ENCODE measurements at regions not wholly inside any gene's neighbourhood (a gene's known extent, or its start where the extent isn't known, plus 50 kb on each side); places are given as distances from the start of the nearest gene placed in this dataset.

DNA sequence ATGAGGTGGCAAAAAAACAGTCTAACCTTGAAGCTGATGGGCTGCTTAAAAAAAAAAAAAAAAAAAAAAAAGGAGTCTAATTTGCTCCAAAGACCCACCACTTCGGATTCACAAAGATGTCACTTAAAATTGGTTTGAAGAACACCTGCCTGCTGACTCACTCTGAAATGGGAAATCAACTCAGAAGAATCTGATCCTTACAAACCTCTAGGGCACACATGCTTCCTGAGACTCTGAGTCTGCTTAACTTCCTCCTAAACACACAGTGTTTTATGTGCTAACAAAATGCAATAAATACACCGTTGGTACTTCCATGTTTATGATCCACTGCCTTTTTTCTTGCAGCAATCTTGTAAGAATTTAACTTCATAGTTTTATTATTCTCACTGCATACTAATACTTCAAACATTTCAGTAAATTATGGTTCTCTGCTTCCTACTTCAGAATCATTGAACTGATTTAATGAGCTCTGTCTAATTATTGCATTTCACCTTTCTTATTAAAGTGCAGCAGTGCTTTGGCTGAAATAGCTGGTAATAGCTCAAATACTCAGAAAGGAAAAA, 73.0 kb upstream of the FRMD4B start:
- Histone ChIP-seq H3K4me1 (no peaks in the 10 kb centered on the region), H3K4me3 (no peak overlapping the region), H3K27me3 (ENCODE audit: low read depth) (no peaks in the 10 kb centered on the region), H3K36me3 (replicated peaks) (no peaks in the 10 kb centered on the region), H3K9me3 (peaks cover 3% of the 10 kb centered on the region; the same call in 1 of the 2 replicates)
- no peak for DNase-seq (ENCODE audit: low spot score in 2 of 2)
- in situ Hi-C loops (cut with MboI; ENCODE audit: low sequenced_read_pairs): no loop called here

DNA sequence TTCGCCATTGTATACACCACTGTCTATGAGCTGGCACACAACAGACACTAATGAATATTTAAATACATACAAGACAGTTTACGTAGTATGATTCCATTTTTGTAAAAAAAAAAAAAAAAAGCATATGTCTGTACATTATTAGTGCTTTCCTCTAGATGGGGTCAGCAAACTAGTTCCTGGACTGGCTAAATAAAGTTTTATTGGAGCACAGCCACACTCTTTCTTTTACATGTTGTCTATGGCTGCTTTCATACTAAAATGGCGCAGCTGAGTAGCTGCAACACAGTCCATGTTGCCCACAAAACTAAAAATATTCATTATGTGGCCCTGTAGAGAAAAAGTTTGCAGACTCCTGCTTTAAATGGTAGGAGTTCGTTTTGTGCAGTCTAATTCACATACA, 70.7 kb upstream of the FRMD4B start:
- peaks cover 3% of the 10 kb centered on the region; the same call in 1 of the 2 replicates for H3K9me3 ChIP-seq
- H3K4me1 ChIP-seq: no peaks in the 10 kb centered on the region
- H3K4me3 ChIP-seq: no peak overlapping the region
- no peak for DNase-seq (ENCODE audit: low spot score in 2 of 2)
- no peaks in the 10 kb centered on the region for H3K27me3 ChIP-seq (ENCODE audit: low read depth)
- in situ Hi-C loops (cut with MboI; ENCODE audit: low sequenced_read_pairs): no loop called here
- no peaks in the 10 kb centered on the region for H3K36me3 ChIP-seq (replicated peaks)

DNA sequence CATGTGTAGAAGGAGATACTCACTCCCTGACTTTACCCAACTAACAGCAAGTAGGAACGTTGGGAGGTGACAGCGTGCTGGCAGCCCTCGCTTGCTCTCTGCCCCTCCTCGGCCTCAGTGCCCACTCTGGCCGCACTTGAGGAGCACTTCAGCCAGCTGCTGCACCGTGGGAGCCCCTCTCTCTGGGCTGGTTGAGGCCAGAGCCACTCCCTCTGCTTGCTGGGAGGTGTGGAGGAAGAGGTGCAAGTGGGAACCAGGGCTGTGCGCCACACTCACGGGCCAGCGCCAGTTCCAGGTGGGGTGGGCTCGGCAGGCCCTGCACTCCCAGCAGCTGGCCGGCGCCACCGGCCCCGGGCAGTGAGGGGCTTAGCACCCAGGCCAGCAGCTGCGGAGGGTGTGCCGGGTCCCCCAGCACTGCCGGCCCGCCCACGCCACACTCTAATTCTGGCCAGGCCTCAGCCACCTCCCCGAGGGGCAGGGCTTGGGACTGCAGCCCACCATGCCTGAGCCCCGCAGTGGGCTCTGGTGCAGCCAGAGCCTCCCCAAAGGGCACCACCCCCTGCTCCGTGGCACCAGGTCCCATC, 68.4 kb upstream of the FRMD4B start:
- in situ Hi-C loops (cut with MboI; ENCODE audit: low sequenced_read_pairs): no loop called here

DNA sequence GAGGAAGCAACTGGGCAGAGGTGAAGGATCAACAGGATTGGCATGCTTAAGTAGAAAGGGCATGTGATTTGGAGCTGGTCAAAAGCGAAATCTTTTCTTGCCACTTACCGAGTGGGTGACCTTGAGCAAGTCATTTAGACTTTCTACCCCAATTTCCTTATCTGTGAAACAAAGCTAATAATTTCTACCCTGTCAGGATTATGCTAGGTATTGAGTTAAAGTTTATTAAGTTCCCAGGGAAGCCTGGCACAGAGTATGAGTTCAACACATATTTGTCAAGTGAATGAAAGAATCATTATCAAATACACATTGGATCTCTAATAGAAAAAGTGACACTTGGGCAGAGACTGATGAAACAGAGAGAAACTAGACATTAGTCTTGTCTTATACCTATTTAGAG, 66.4 kb upstream of the FRMD4B start:
- H3K4me3 ChIP-seq: no peak overlapping the region
- DNase-seq (ENCODE audit: low spot score in 2 of 2): no peak
- H3K36me3 ChIP-seq (replicated peaks): no peaks in the 10 kb centered on the region
- peaks cover 3% of the 10 kb centered on the region; the same call in 1 of the 2 replicates for H3K9me3 ChIP-seq
- H3K27me3 ChIP-seq (ENCODE audit: low read depth): no peaks in the 10 kb centered on the region
- in situ Hi-C loops (cut with MboI; ENCODE audit: low sequenced_read_pairs): no loop called here
- no peaks in the 10 kb centered on the region for H3K4me1 ChIP-seq

More for the DNA sequence above, 68.4 kb upstream of the FRMD4B start:
- H3K27me3 ChIP-seq (ENCODE audit: low read depth): no peaks in the 10 kb centered on the region
- H3K4me1 ChIP-seq: no peaks in the 10 kb centered on the region
- peaks cover 3% of the 10 kb centered on the region; the same call in 1 of the 2 replicates for H3K9me3 ChIP-seq
- no peaks in the 10 kb centered on the region for H3K36me3 ChIP-seq (replicated peaks)
- DNase-seq (ENCODE audit: low spot score in 2 of 2): no peak
- H3K4me3 ChIP-seq: no peak overlapping the region

DNA sequence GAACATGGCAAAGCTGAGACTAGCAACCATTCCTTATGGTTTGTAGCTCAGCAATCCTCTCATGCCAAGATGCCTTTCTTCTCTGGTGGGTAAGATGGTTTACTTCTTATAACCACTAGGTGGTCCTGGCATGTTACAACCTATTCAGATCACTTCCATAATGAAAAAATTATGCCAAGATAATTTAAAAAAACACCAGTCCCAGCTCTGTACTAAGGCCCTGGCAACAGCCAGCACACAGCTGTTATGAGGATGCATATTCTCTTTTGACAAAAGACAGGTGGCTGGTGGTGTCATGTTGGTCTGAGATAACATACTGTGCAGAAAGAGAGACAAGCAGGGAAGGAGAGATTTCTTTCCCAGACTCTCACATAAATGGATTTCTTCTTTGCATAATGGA, 65.7 kb upstream of the FRMD4B start:
- in situ Hi-C loops (cut with MboI; ENCODE audit: low sequenced_read_pairs): no loop called here
- DNase-seq (ENCODE audit: low spot score in 2 of 2): no peak
- Histone ChIP-seq H3K27me3 (ENCODE audit: low read depth) (no peaks in the 10 kb centered on the region), H3K36me3 (replicated peaks) (no peaks in the 10 kb centered on the region), H3K9me3 (peaks cover 3% of the 10 kb centered on the region; the same call in 1 of the 2 replicates), H3K4me3 (no peak overlapping the region), H3K4me1 (no peaks in the 10 kb centered on the region)

DNA sequence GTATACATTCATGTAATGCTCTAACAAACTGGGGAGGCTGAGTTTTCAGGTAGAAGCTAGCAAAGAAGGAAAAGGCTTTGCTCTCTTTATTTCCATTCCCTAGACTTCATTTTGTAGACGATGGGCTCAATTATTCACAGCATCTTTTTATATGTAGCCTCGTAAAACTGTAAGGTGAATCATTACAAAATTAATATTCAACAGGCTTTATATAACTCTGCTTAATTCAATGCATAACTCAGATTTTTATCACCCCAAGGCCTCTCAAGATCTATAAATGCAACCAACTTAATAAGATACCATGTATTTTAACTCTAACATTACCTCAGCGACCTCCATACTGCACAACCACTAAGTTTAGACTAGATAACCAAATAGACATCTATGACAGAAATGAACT, 63.0 kb upstream of the FRMD4B start:
- Histone ChIP-seq H3K4me3 (no peak overlapping the region), H3K27me3 (ENCODE audit: low read depth) (no peaks in the 10 kb centered on the region), H3K36me3 (replicated peaks) (no peaks in the 10 kb centered on the region), H3K4me1 (peaks cover 5% of the 10 kb centered on the region), H3K9me3 (peaks cover 4% of the 10 kb centered on the region)
- in situ Hi-C loops (cut with MboI; ENCODE audit: low sequenced_read_pairs): no loop called here
- no peak for DNase-seq (ENCODE audit: low spot score in 2 of 2)

DNA sequence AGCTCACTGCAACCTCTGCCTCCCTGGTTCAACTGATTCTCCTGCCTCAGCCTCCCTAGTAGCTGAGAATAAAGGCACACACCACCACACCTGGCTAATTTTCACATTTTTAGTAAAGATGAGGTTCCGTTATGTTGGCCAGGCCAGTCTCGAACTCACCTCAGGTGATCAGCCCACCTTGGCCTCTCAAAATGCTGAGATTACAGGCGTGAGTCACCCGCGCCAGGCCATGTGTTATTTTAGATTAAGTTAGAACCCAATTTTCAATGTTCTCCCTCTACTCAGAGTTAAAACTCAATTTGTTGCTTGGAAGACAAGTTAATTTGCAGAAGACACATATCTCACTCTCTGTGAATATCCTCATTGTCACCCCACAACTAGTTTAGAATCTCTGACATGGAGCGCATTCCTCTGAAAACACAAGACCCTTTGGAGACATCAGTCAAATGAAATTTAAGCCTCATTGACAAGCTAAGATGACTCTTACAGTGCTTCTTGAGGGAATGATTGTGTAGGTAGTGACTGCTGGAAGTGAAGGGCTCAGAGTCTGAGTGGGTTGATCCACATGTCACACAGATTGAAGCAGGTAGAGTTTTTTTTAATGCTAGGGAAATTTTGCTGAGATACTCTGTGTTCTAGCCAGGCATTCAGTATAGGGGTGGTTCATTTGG, 60.6 kb upstream of the FRMD4B start:
- in situ Hi-C loops (cut with MboI; ENCODE audit: low sequenced_read_pairs): no loop called here
- H3K4me1 ChIP-seq: peaks cover 25% of the 10 kb centered on the region
- H3K9me3 ChIP-seq: peaks cover 4% of the 10 kb centered on the region
- H3K36me3 ChIP-seq (replicated peaks): no peaks in the 10 kb centered on the region
- H3K4me3 ChIP-seq: no peak overlapping the region
- DNase-seq (ENCODE audit: low spot score in 2 of 2): no peak
- H3K27me3 ChIP-seq (ENCODE audit: low read depth): no peaks in the 10 kb centered on the region

DNA sequence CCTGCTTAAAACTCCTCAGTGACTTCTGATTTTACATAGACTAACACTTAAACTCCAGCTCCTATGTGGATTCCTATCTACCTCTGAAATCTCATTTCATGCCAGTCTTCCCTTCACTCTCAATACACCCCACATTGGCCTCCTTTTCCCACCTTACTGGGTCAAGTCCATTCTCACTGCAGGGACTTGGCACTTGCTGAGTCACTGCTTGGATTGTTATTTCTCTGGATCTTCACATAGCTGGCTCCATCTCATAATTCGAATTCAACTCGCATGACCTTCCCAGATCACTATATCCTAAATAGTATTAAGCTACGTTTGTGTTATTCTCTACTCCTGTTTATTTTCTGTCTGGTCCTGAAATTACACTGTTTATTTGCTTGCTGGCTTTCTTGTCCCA, 59.6 kb upstream of the FRMD4B start:
- no peaks in the 10 kb centered on the region for H3K27me3 ChIP-seq (ENCODE audit: low read depth)
- H3K4me3 ChIP-seq: no peak overlapping the region
- peaks cover 4% of the 10 kb centered on the region for H3K9me3 ChIP-seq
- H3K4me1 ChIP-seq: peaks cover 25% of the 10 kb centered on the region
- H3K36me3 ChIP-seq (replicated peaks): no peaks in the 10 kb centered on the region
- no peak for DNase-seq (ENCODE audit: low spot score in 2 of 2)
- in situ Hi-C loops (cut with MboI; ENCODE audit: low sequenced_read_pairs): no loop called here

DNA sequence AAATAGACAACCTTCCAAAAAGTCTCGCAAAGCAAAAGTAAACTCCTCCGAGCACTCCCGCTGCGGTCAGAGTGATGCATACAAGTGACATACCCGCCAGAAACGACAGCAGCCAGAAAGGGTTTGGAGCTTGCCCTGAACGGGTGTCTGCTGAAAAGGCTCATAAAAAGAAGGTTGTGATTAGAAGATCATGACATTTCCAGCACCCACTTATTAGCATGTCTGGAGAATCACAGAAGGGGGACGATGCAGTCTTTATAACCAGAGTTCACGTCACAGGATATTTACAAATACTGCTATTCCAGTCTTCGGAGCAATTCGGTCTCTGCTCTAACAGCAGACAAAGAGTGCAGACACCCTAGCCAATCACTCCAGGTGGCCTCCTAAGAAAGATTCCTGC, 59.1 kb upstream of the FRMD4B start:
- H3K9me3 ChIP-seq: peaks cover 4% of the 10 kb centered on the region
- no peak overlapping the region for H3K4me3 ChIP-seq
- H3K27me3 ChIP-seq (ENCODE audit: low read depth): no peaks in the 10 kb centered on the region
- peaks cover 25% of the 10 kb centered on the region for H3K4me1 ChIP-seq
- H3K36me3 ChIP-seq (replicated peaks): no peaks in the 10 kb centered on the region
- in situ Hi-C loops (cut with MboI; ENCODE audit: low sequenced_read_pairs): no loop called here
- DNase-seq (ENCODE audit: low spot score in 2 of 2): no peak

DNA sequence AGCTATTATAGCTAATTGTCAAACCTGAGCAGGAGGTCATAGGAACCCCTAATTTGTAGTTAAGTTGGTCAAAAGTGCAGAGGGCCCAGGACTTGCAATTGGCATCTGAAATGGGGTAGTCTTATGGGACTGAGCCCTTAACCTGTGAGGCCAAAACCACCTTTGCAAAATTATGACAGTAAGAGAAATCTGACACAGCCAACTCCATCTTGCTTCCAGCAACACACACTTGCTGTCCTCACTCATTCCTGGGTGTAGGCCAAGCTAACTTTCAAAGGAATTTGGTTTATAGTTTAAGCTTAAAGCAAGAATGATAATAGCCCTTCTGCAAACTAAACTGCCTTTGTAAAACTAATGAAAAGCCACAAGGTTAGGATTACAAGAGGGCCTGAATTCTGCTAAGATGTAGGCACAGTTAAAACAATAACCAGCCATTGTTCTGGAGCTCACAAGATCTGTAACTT, 57.6 kb upstream of the FRMD4B start:
- in situ Hi-C loops (cut with MboI; ENCODE audit: low sequenced_read_pairs): no loop called here
- Histone ChIP-seq H3K4me1 (peaks cover 25% of the 10 kb centered on the region), H3K4me3 (no peak overlapping the region), H3K27me3 (ENCODE audit: low read depth) (no peaks in the 10 kb centered on the region), H3K9me3 (peaks cover 4% of the 10 kb centered on the region), H3K36me3 (replicated peaks) (no peaks in the 10 kb centered on the region)
- DNase-seq (ENCODE audit: low spot score in 2 of 2): peak; percentile 41 to 76

DNA sequence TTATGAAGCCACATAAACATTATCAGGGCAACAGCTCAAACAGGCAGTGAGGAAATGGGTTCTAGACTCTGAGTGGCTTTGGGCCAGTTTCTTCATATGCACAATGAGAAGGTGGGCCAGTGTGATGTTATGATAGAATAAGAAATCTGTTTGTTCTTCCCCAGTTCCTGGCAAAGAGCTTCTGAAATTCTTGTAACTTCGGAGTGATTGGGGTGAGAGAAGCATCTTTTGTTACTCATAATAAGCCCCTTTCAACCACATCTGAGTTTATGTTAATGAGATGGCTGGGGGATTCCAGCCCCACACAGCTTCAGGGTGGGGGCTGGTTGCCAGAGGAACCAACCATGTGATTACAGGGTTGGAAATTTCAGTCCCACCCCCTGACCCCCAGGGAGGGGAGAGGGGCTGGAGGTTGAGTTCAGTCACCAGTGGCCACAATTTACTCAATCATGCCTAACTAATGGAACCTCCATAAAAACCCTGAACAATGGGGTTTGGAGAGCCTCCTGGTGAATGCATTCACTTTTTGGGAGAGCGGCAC, 57.0 kb upstream of the FRMD4B start:
- in situ Hi-C loops (cut with MboI; ENCODE audit: low sequenced_read_pairs): no loop called here
- H3K27me3 ChIP-seq (ENCODE audit: low read depth): no peaks in the 10 kb centered on the region

DNA sequence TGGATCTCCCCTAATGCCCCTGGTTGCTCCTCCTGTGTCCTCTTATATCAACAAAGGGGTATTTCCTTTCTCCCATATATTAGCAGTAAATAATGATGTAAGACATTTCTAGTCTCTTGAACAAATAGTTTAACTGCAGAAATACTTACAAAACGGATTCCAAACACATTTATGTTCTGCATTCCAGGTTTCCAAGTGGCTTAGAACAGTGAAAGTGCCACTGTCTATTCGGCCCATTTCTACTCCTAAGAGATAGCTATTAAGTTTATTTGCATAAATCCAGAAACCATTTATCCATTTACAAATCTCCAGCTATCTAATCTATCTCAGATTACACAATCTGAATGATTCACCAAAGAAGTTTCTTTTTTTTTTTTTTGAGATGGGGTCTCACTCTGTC, 55.8 kb upstream of the FRMD4B start:
- in situ Hi-C loops (cut with MboI; ENCODE audit: low sequenced_read_pairs): no loop called here
- no peak for DNase-seq (ENCODE audit: low spot score in 2 of 2)
- peaks cover 25% of the 10 kb centered on the region for H3K4me1 ChIP-seq
- H3K36me3 ChIP-seq (replicated peaks): no peaks in the 10 kb centered on the region
- H3K4me3 ChIP-seq: no peak overlapping the region
- H3K9me3 ChIP-seq: peaks cover 4% of the 10 kb centered on the region
- no peaks in the 10 kb centered on the region for H3K27me3 ChIP-seq (ENCODE audit: low read depth)

More for the DNA sequence above, 57.0 kb upstream of the FRMD4B start:
- Histone ChIP-seq H3K36me3 (replicated peaks) (no peaks in the 10 kb centered on the region), H3K9me3 (peaks cover 4% of the 10 kb centered on the region), H3K4me3 (no peak overlapping the region), H3K4me1 (peaks cover 25% of the 10 kb centered on the region)
- peak; percentile 54 to 63 for DNase-seq (ENCODE audit: low spot score in 2 of 2)

DNA sequence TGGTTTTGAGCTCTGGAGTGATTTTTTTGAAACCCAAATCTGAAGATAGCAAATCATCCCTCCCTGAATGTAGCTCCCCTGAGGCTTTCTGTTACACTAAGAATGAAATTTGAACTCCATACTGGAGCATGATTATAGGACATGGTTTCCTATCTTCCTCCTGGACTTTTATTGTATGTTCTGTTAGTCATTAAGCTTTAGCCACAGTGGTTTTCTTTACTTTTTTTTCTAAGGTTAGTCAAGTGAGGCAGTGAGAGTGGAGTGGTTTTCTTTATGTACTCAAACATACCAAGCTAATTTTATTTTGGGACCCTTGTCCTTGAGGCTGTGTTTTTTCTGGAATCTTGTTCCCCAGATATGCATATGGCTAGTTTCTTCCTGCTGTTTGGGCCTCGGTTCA, 55.2 kb upstream of the FRMD4B start:
- Histone ChIP-seq H3K4me1 (peaks cover 25% of the 10 kb centered on the region), H3K36me3 (replicated peaks) (no peaks in the 10 kb centered on the region), H3K4me3 (no peak overlapping the region), H3K9me3 (peaks cover 4% of the 10 kb centered on the region), H3K27me3 (ENCODE audit: low read depth) (no peaks in the 10 kb centered on the region)
- DNase-seq (ENCODE audit: low spot score in 2 of 2): no peak
- in situ Hi-C loops (cut with MboI; ENCODE audit: low sequenced_read_pairs): no loop called here

DNA sequence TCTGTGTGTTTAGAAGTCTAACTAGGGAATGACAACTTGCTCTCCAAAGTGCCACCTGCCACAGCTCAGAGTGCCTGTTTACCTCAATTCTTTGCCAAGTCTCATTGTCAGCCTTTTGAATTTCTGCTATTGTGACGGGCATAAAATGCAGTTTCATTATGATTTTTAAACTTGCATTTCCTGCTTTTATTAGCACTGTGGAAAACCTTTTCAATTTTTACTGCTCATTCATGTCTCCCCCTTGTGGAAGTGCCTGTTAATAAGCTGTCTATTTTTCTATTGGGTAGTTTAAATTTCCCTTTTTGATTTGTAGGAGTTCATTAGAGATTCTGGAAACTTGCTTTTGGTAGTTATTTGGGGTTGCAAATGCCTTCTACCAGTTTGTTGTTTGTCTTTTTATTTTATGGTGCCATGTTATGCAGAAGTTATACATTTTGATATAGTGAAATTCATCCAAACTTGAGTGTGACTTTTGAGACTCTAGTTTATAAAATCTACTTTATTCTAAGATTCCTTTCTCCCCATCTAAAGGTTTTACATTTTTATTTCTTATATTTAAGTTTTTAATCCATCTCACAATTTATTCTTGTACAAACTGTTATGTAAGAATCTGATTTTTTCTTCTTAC, 53.9 kb upstream of the FRMD4B start:
- peak in 1 of 2 experiments; percentile 49 for DNase-seq (ENCODE audit: low spot score in 2 of 2)
- in situ Hi-C loops (cut with MboI; ENCODE audit: low sequenced_read_pairs): no loop called here
- Histone ChIP-seq H3K36me3 (replicated peaks) (no peaks in the 10 kb centered on the region), H3K4me1 (peaks cover 34% of the 10 kb centered on the region), H3K4me3 (no peak overlapping the region), H3K9me3 (peaks cover 4% of the 10 kb centered on the region), H3K27me3 (ENCODE audit: low read depth) (no peaks in the 10 kb centered on the region)

Measured in HAP-1 (cell line).